ENCODE measurements at regions not wholly inside any gene's neighbourhood (a gene's known extent, or its start where the extent isn't known, plus 50 kb on each side); places are given as distances from the start of the nearest gene placed in this dataset.
"Not testable (repeated sequence)": the region's sequence is repeated elsewhere in the genome, so short reads cannot be mapped to it uniquely, and the experiment has no call there.

- no peak for DNase-seq (ENCODE audit: low read depth)
Measured at GRCh38 chr13:108077284-108077683, 138.1 kb downstream of the LIG4 start.

GRCh38 chr13:108074429-108074828 lies 140.9 kb downstream of the LIG4 start:
- DNase-seq (ENCODE audit: low read depth): not testable (repeated sequence)

GRCh38 chr13:108070925-108071324 lies 144.4 kb downstream of the LIG4 start:
- DNase-seq (ENCODE audit: low read depth): no peak

DNA sequence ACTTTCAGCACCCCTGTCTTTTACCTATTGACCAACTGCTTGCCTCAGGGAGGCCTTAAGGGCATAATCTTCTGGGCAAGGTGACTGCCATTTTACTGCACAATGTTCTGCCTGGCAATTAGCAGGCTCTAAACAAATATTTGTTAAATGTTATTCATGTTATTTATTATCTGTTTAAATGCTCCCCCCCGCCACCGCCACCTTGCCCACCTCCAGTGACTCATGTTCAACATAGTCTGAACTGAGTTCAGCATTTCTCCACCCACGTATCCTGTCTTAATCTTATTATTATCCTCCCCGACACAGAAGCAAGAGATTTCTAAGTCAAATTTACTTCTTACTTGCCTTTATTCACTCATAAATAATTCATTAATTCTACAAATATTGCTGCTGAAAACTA lies 144.8 kb downstream of the LIG4 start:
- DNase-seq (ENCODE audit: low read depth): no peak

GRCh38 chr13:108069521-108070210 lies 145.7 kb downstream of the LIG4 start:
- no peak for DNase-seq (ENCODE audit: low read depth)

DNA sequence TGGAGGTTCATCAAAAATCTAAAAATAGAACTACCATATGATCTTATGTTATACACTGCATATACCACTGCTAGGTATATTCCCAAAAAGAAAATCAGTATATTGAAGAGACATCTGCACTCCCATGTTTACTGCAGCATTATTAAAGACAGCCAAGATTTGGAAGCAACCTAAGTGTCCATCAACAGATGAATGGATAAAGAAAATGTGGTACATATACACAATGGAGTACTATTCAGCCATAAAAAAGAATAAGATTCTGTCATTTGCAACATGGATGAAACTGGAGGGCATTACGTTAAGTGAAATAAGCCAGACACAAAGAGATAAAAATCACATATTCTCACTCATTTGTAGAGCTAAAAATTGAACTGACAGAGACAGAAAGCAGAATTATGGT lies 151.0 kb downstream of the LIG4 start:
- not testable (repeated sequence) for DNase-seq (ENCODE audit: low read depth)

GRCh38 chr13:108060111-108060510 lies 155.2 kb downstream of the LIG4 start:
- DNase-seq (ENCODE audit: low read depth): no peak

DNA sequence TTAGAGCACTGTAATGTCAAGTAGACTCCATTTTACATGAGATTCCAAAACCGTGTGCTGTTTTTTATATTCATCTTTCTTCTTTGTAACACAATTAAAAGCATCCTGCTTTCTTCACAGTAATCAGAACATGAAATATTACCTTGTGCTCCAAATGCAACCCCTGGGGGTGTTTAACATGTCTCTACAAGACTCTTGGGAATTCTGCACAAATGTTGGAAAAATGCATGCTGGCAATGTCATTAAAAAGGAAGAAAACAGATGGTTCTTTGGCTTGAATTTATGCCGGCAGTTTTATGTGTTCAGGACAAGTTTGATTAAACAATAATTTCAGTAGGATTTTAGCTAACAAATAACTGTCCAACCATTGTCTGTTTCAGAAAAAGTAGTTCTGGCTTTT lies 159.1 kb downstream of the LIG4 start:
- DNase-seq (ENCODE audit: low read depth): no peak

GRCh38 chr13:108049211-108049610 lies 166.1 kb downstream of the LIG4 start:
- no peak for DNase-seq (ENCODE audit: low read depth)

DNA sequence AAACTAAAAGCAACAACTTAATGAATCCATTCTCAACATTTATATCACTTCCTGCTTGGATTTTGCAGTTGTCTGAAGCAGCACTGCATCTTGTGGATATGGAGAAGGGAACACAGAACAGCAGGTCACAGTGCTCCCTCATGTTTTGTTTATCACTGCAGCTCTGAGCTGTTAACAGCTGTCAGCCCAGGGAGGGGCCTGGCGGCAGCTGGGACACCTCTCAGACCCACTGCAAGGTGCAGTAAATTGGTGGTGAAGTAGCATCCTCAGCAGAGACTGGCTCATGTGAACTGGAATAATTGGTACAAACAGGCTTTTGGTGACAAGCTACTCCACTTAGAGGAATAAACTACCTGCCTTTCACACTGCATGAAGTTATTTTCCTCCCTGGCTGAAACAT lies 170.4 kb downstream of the LIG4 start:
- no peak for DNase-seq (ENCODE audit: low read depth)

DNA sequence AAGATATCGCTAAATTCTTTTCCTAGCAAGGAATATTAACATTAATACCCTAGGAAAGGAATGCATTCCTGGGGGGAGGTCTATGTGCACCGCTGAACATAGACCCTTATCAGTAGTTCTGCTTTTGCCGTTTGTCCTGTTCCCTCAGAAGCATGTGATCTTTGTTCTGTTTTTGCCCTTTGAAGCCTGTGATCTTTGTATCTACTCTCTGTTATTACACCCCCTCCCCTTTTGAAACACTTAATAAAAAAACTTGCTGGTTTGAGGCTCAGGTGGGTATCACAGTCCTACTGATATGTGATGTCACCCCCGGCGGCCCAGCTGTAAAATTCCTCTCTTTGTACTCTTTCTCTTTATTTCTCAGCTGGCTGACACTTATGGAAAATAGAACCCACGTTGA lies 172.5 kb downstream of the LIG4 start:
- DNase-seq (ENCODE audit: low read depth): not testable (repeated sequence)

DNA sequence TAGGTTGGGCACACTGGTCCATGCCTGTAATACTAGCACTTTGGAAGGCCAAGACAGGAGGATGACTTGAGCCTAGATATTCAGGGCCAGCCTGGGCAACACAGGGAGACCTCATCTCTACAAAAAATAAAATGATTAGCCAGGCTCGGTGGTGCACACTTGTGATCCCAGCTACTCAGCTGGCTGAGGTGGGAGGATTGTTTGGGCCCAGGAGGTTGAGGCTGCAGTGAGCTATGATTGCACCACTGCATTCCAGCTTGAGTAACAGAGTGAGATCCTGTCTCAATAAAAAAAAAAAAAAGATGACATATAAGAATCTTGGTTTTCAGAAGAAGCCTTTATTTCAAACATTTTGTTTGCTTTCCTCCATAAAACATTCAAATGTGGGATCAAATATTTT lies 178.0 kb downstream of the LIG4 start:
- DNase-seq (ENCODE audit: low read depth): no peak

DNA sequence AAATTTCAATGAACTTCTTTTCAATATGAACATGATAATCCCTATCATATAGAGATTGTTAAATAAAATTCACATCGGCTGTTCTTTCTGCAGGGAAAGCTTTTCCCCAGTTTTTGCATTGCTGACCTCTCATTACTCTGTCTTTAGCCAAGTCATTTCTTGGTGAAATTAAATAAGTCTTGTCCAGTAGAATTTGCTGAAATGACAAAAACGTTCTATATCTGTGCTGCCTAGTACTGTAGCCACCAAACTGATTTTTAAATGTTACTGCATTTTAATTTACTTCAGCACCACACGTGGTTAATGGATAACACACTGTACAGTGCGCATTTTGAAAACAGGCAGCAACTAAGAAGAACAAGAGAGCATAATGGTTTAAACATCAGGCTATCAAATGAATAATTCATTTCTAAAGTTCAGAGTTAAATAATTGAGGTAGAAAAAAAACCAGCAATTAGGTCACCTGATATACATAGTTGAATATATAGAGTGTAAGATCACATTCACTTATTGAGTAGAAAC lies 178.9 kb downstream of the LIG4 start:
- DNase-seq (ENCODE audit: low read depth): no peak

DNA sequence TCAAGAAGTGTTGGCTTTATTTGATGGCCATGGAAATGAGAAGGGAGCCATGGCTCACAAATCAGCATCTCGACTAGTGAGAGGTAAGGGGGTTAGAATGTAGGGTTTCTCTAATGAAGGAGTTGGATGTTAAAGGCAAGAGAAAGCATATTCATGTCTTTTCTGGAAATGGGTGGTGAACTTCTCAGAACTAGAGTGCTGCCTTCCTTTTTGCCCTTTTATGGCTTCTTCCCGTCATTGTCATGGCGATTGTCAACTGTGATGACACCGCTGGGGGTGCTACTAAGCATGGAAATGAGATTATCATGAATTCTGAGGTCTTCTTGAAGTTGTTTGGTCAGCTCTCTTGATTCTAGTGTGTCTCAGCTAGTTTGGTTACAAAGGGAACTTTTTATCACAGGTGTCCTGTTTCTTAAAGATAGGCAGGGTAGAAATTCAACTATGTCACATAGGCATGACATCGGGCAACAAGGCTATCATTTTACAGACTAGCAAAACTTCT lies 180.4 kb downstream of the LIG4 start:
- no peak for DNase-seq (ENCODE audit: low read depth)

GRCh38 chr13:108033800-108034707 lies 181.3 kb downstream of the LIG4 start:
- no peak for DNase-seq (ENCODE audit: low read depth)

DNA sequence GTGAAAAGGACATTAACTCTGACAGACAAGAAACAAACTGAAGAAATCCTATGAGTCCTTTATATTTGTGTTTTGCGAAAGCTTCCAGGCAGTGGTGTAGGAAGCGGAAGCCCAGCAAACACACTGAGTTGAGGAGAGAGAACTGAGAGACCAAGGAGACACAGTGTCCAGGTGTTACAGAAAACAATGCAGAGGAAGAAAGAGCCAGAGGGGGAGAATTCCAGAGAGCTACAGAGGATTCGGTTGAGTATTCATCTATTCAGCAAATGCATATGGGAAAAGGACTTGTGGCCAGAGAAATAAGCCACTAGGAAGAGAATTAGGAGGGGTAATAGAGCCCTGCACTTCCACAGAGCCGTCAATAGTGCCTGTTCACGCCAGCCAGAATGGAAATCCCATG lies 183.5 kb downstream of the LIG4 start:
- no peak for DNase-seq (ENCODE audit: low read depth)

GRCh38 chr13:108030769-108031168 lies 184.6 kb downstream of the LIG4 start:
- no peak for DNase-seq (ENCODE audit: low read depth)

DNA sequence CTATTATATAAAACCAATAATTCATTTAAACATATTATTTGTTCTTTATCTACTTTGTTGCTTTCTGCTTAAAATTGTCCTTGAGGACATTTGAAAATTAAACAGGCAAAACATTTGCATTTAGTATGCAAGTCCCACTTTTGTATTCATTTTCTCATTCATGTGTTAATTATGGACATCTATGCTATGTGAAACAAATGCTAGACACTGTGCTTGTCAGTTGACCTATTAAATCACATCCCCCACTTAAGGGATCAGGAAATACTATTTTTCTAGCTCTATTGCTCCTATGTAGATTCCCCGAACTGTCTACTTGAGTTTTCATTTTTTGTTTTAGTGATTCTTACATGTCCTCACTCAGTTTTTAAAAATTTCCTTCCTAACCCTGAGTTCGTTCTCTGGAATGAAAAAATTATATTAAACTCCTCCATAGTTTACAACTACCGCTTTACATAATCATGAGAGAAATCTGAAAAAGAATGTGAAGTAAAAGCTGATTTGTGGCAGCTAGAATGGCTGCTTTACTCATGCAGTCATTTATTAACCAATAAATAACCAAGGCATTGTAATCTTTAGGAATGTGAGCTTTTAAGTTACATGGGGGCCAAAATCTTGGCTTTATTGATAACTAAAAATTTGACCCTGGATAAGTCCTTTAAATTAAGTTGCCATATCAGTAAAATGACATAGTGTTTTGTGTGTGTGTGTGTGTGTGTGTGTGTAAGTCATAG lies 188.5 kb downstream of the LIG4 start:
- no peak for DNase-seq (ENCODE audit: low read depth)

GRCh38 chr13:108020027-108020426 lies 195.3 kb downstream of the LIG4 start:
- no peak for DNase-seq (ENCODE audit: low read depth)

GRCh38 chr13:108018371-108018870 lies 196.9 kb downstream of the LIG4 start:
- DNase-seq (ENCODE audit: low read depth): no peak

GRCh38 chr13:108006619-108007018 lies 208.7 kb downstream of the LIG4 start:
- DNase-seq (ENCODE audit: low read depth): no peak

DNA sequence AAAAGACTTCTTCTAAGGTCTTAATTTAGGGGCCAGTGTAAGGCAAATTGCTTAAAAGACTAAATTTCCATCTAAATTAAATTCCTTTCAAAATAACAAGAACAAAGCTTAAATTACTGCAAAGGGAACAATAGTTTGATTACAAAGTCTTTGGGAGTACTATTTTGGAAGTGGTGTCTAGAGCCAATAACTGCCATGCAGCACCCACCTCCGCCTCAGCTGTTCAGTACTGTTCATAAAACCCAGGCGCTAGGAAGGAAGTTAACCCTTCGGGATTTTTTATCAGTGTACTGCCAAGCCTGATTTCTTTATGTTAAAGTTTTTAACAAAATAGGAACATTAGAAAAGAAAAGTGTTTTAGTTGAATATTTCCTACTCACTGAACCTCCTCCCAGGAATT lies 210.1 kb downstream of the LIG4 start:
- no peak for DNase-seq (ENCODE audit: low read depth)
